ENCODE measurements at regions not wholly inside any gene's neighbourhood (a gene's known extent, or its start where the extent isn't known, plus 50 kb on each side); places are given as distances from the start of the nearest gene placed in this dataset.

GRCh38 chr6:43843097-43843645 is 73.2 kb downstream of the VEGFA start:
- Mint-ChIP-seq H3K9me3 (no peaks in the 10 kb centered on the region), H3K4me3 (no peak overlapping the region), H3K27me3 (ENCODE audit: insufficient read depth) (peaks cover 6% of the 10 kb centered on the region), H3K36me3 (ENCODE audit: low read depth) (no peaks in the 10 kb centered on the region), H3K4me1 (ENCODE audit: low read depth) (no peaks in the 10 kb centered on the region), H3K27ac (no peak overlapping the region)
- no peak for DNase-seq (ENCODE audit: low spot score)
- intact Hi-C loops (cut with micrococcal nuclease) = no loop called here

DNA sequence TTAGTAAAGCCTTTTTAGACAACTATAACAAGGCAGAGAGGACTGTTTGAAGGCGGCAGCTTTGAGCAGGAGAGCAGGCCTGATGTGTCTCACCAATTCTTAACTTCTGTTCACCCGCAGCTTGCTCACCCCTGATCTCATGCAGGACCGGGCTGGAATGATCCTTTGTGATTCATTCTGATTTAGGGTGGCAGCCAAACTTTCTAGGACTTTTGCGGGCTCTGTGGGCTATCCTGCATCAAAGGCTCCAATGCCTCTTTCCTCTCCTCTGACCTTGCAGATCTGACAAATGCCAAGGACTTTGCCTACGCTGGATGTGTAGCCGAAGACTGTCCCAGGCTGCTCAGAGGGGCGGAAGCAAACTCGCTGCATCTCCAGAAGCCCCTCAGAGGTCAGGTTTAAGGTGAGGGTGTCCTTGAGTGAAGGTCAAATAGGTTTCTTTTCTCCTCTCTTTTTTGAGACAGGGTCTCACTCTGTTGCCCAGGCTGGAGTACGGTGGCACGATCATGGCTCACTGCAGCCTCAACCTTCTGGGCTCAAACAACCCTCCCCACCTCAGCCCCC is 72.3 kb downstream of the VEGFA start:
- Mint-ChIP-seq H3K4me3 (no peak overlapping the region), H3K27me3 (ENCODE audit: insufficient read depth) (peaks cover 8% of the 10 kb centered on the region), H3K9me3 (no peaks in the 10 kb centered on the region), H3K36me3 (ENCODE audit: low read depth) (no peaks in the 10 kb centered on the region), H3K27ac (no peak overlapping the region), H3K4me1 (ENCODE audit: low read depth) (no peaks in the 10 kb centered on the region)
- no peak for DNase-seq (ENCODE audit: low spot score)
- intact Hi-C loops (cut with micrococcal nuclease) = no loop called here

DNA sequence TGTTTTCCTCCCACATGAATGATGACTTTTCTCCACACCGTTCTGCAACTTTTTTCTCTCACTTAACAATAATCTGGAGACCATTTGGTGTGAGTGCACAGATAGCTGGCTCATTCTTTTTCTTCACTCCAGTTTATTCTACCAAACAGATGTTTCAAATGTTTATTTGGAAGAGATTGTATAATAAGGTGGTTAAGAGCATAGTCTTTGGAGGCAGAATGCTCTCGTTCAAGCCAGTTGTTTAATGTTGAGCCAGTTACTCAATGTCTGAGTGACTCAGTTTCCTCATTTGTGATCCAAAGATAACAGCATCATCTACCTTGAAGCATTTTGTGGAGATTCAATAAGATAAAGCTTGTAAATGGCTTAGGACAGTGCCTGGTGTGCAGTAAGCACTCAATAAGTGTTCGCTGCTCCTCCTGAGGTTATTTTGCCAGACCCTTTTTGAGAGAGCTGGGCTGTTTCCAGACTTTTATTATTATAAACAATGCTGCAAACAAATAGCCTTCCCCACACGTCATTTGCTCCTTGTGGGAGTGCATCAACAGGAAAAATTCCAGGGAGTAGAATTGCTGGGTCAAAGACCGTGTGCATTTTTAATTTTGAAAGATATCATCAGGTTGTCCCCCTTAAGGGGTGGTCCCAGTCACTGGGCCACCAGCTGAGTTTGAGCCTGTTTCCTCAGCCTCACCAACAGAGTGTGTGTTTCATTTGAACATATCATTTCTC is 70.6 kb downstream of the VEGFA start:
- intact Hi-C loops (cut with micrococcal nuclease) = no loop called here
- H3K4me3 Mint-ChIP-seq = no peak overlapping the region
- no peaks in the 10 kb centered on the region for H3K9me3 Mint-ChIP-seq
- no peak for DNase-seq (ENCODE audit: low spot score)
- H3K36me3 Mint-ChIP-seq (ENCODE audit: low read depth) = no peaks in the 10 kb centered on the region
- H3K27ac Mint-ChIP-seq = no peak overlapping the region
- no peaks in the 10 kb centered on the region for H3K4me1 Mint-ChIP-seq (ENCODE audit: low read depth)
- H3K27me3 Mint-ChIP-seq (ENCODE audit: insufficient read depth) = peaks cover 8% of the 10 kb centered on the region

DNA sequence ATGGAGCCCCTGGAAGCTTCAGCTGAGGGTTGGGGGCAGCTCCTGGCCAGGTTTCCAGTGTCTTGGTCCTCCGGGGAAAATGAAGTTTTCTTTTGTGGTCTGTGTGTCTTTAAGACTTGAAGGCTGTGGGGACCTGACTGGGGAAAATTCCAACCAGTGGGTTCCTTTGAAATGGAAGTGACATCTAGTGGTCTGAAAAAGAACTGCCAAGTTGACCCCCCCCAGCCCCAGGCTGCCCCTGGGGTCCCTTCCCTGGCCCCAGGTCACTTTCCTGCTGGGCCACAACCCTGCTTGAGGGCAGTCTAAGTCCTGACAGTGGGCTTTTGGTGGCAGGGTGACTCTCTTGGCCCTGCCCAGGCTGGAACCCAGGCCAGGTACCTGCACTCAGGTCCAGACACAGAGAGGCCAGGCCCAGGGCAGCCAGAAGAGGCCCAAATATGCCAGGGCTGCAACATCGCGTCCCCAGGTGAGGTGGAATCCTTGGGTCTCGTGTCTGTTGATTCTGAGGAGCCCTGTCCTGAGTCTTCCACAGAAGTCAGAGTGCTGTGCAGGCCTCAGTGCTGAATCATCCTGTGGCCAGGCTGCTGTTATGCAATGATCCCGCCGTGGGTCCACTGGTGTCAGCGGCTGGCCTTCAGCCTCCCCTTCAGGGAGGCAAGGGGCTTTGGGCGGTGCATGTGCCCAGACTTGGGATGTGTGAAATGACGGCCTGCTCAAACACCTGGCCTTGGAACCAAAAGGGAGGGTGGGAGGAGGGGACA is 68.4 kb downstream of the VEGFA start:
- DNase-seq (ENCODE audit: low spot score) = no peak
- Mint-ChIP-seq H3K9me3 (no peaks in the 10 kb centered on the region), H3K4me1 (ENCODE audit: low read depth) (no peaks in the 10 kb centered on the region), H3K36me3 (ENCODE audit: low read depth) (no peaks in the 10 kb centered on the region), H3K27ac (no peak overlapping the region), H3K4me3 (no peak overlapping the region), H3K27me3 (ENCODE audit: insufficient read depth) (peaks cover 3% of the 10 kb centered on the region)
- intact Hi-C loops (cut with micrococcal nuclease) = loop anchor here (1.0 to 5.0 kb wide), 3 partner anchors 69 to 171 kb away; no protein-coding TSS in a partner anchor

- Mint-ChIP-seq H3K27me3 (ENCODE audit: insufficient read depth) (peaks cover 4% of the 10 kb centered on the region), H3K4me1 (ENCODE audit: low read depth) (no peaks in the 10 kb centered on the region), H3K9me3 (no peaks in the 10 kb centered on the region), H3K27ac (no peak overlapping the region), H3K36me3 (ENCODE audit: low read depth) (no peaks in the 10 kb centered on the region), H3K4me3 (no peak overlapping the region)
- intact Hi-C loops (cut with micrococcal nuclease) = loop anchor here (5.0 kb wide), 1 partner anchor 170 kb away; no protein-coding TSS in a partner anchor
- no peak for DNase-seq (ENCODE audit: low spot score)
Measured at GRCh38 chr6:43837507-43837906, 67.5 kb downstream of the VEGFA start.

GRCh38 chr6:43836507-43837240 is 66.7 kb downstream of the VEGFA start:
- Mint-ChIP-seq H3K9me3 (no peaks in the 10 kb centered on the region), H3K4me1 (ENCODE audit: low read depth) (no peaks in the 10 kb centered on the region), H3K27me3 (ENCODE audit: insufficient read depth) (peaks cover 5% of the 10 kb centered on the region), H3K27ac (no peak overlapping the region), H3K36me3 (ENCODE audit: low read depth) (no peaks in the 10 kb centered on the region), H3K4me3 (no peak overlapping the region)
- DNase-seq (ENCODE audit: low spot score) = no peak
- intact Hi-C loops (cut with micrococcal nuclease) = loop anchor here (5.0 kb wide), 1 partner anchor 169 kb away; no protein-coding TSS in a partner anchor

Data from activated T-helper 1 cell treated with anti-CD3 and anti-CD28 coated beads, Interleukin-12 subunit alpha, Interleukin-12 subunit beta, Interleukin-2, Interleukin-4 antibody, amounts not matched to agents 30 ng/mL and 10 ng/mL and 1 ng/mL, durations not matched to agents 14 hours and 24 hours and 36 hours (primary cell).